OCI-LY1 (cell line): ENCODE measurements at regions not wholly inside any gene's neighbourhood (a gene's known extent, or its start where the extent isn't known, plus 50 kb on each side); places are given as distances from the start of the nearest gene placed in this dataset.

Source experiments
- H2AFZ ChIP-seq: fragments of 200-600 bp; sonication (generic), shearing (Covaris generic); 2 replicates; pipeline ENCODE4 v1.6.0; 2014; ENCODE audit warnings: antibody characterized with exemption, mild to moderate bottlenecking, low read length
- H3F3A ChIP-seq: fragments of 200-600 bp; sonication (generic), shearing (Covaris generic); 2 replicates; pipeline ENCODE4 v1.6.0; 2014; ENCODE audit warnings: mild to moderate bottlenecking, antibody characterized with exemption, low read length, moderate library complexity; ENCODE audit not compliant: insufficient read depth
- H3K27ac ChIP-seq: fragments of 200-600 bp; sonication (generic); 2 replicates; pipeline ENCODE4 v1.5.1; 2014; ENCODE audit warnings: low read length, mixed run types, mild to moderate bottlenecking, low read depth; ENCODE audit not compliant: poor library complexity, severe bottlenecking
- H3K27me3 ChIP-seq: fragments of 200-600 bp; sonication (generic); 2 replicates; pipeline ENCODE4 v1.6.0; 2014; ENCODE audit warnings: antibody characterized with exemption, mild to moderate bottlenecking, low read length, moderate library complexity; ENCODE audit not compliant: insufficient read depth
- H3K36me3 ChIP-seq: fragments of 200-600 bp; sonication (generic); 2 replicates; pipeline ENCODE4 v1.6.1; 2014; ENCODE audit warnings: mild to moderate bottlenecking, antibody characterized with exemption, low read length, moderate library complexity, mixed read lengths; ENCODE audit not compliant: insufficient read depth
- H3K4me1 ChIP-seq: fragments of 200-600 bp; sonication (generic); 2 replicates; pipeline ENCODE4 v1.5.1; 2014; ENCODE audit warnings: mild to moderate bottlenecking, low read length, moderate library complexity; ENCODE audit not compliant: insufficient read depth, severe bottlenecking
- H3K4me2 ChIP-seq: fragments of 200-600 bp; sonication (generic), shearing (Covaris generic); 2 replicates; pipeline ENCODE4 v1.6.1; 2014; ENCODE audit warnings: low read length
- H3K4me3 ChIP-seq: fragments of 200-600 bp; sonication (generic); 2 replicates; pipeline ENCODE4 v1.5.1; 2014; ENCODE audit warnings: low read length, low read depth, mild to moderate bottlenecking, mixed read lengths; ENCODE audit not compliant: poor library complexity, severe bottlenecking
- H3K79me2 ChIP-seq: fragments of 200-600 bp; shearing (Covaris generic); 2 replicates; pipeline ENCODE4 v1.6.1; 2016; ENCODE audit warnings: mixed run types, low read length, mixed read lengths; ENCODE audit not compliant: insufficient read depth
- H3K9ac ChIP-seq: fragments of 200-600 bp; sonication (generic), shearing (Covaris generic); 2 replicates; pipeline ENCODE4 v1.6.1; 2014; ENCODE audit warnings: mild to moderate bottlenecking, low read length, mixed read lengths
- H3K9me2 ChIP-seq: fragments of 200-600 bp; sonication (generic), shearing (Covaris generic); 2 replicates; pipeline ENCODE4 v1.6.1; 2014; ENCODE audit warnings: low read depth, mild to moderate bottlenecking, low read length, mixed read lengths
- H3K9me3 ChIP-seq: fragments of 200-600 bp; shearing (Covaris generic); 2 replicates; pipeline ENCODE4 v1.6.1; 2014; ENCODE audit warnings: low read length, mixed read lengths
- H4K20me1 ChIP-seq: fragments of 200-600 bp; sonication (generic), shearing (Covaris generic); 2 replicates; pipeline ENCODE4 v1.6.0; 2016; ENCODE audit warnings: mild to moderate bottlenecking, low read length; ENCODE audit not compliant: insufficient read depth
- EZH2 ChIP-seq: fragments of 200-600 bp; sonication (generic), shearing (Covaris generic); IDR thresholded peaks from 2 replicates; pipeline ENCODE4 v1.8.0; 2017; ENCODE audit warnings: borderline replicate concordance, mixed run types, mild to moderate bottlenecking, antibody characterized with exemption, low read length, moderate library complexity, mixed read lengths
- TF ChIP-seq, protein P1 (sequence below): fragments of 200-600 bp; sonication (generic), shearing (Covaris generic); IDR thresholded peaks from 2 replicates; pipeline ENCODE4 v1.5.1; 2017; ENCODE audit warnings: mild to moderate bottlenecking, antibody characterized with exemption, low read length, moderate library complexity, mixed read lengths

DNA sequence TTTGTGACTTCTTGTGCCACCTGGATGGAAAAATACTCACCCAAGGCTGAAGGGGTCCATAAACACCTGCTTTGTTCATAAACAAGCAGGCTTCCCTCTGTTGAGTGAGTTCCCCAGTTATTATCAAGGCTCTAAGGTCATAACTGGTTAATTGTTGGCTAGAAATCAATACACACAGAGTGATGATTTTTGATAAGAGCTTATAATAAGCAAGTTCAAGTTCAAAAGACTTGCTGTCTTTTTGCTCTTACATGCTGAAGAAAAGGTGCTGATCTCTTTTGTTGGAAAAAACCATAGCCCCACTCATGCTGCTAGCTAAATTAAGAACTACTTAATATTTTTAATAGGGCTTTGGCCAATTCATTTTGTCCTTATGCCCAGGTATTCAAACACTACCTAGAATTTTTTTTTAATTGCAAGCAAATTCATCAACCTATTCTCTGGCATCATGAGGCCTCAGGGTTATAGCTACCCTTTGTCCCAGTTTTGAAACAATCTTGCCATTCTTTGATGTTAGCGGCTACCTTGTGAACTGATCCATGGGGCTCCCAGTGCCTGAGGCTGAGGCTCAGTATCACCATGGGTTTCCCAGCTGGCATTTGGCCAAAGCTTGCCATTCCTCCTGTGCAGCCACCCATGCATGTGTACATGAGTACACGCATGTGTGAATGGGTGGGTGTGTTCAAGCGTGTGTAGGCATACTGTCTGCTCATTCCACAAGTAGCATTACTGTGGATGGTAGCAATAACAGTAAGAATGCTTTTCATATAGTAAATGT is 127.6 kb upstream of the LPP start:
- H3K4me2 ChIP-seq, result no peak overlapping the region; the same call in 1 of the 2 replicates
- H3K4me1 ChIP-seq, result peaks cover 26% of the 10 kb centered on the region
- peak overlapping the region; percentile 58 for H3K27ac ChIP-seq
- no peaks in the 10 kb centered on the region for H3K27me3 ChIP-seq
- peaks cover 10% of the 10 kb centered on the region for H3K9me3 ChIP-seq
- TF ChIP-seq, protein P1, sequence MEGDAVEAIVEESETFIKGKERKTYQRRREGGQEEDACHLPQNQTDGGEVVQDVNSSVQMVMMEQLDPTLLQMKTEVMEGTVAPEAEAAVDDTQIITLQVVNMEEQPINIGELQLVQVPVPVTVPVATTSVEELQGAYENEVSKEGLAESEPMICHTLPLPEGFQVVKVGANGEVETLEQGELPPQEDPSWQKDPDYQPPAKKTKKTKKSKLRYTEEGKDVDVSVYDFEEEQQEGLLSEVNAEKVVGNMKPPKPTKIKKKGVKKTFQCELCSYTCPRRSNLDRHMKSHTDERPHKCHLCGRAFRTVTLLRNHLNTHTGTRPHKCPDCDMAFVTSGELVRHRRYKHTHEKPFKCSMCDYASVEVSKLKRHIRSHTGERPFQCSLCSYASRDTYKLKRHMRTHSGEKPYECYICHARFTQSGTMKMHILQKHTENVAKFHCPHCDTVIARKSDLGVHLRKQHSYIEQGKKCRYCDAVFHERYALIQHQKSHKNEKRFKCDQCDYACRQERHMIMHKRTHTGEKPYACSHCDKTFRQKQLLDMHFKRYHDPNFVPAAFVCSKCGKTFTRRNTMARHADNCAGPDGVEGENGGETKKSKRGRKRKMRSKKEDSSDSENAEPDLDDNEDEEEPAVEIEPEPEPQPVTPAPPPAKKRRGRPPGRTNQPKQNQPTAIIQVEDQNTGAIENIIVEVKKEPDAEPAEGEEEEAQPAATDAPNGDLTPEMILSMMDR, result no peak
- no peak for TF ChIP-seq EZH2
- H2AFZ ChIP-seq, result no peak overlapping the region
- H3K4me3 ChIP-seq, result no peak overlapping the region
- no peaks in the 10 kb centered on the region for H3K9me2 ChIP-seq
- peak overlapping the region; percentile 2; the same call in 1 of the 2 replicates for H3K9ac ChIP-seq
- H3K36me3 ChIP-seq, result no peaks in the 10 kb centered on the region
- no peaks in the 10 kb centered on the region for H3K79me2 ChIP-seq
- H3F3A ChIP-seq, result no peaks in the 10 kb centered on the region
- H4K20me1 ChIP-seq, result no peaks in the 10 kb centered on the region

DNA sequence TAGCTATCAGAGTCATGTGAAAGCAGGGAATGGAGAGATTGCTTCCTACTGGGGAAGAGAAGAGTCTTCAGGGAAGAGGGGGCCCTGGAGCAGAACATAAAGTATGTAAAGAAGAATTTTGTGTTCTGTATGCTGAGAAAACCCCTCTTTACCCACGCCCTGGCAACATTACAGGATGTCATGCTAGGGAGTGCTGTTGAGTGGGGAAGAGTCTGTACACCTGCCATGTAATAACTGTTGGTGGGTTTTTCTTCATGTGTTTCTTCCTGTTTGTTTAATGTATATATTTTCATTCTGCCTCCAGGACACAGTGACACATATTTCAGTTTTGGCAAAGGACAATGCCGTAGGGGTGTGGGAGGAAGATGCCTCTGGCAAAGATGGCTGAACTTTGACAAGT is 122.8 kb upstream of the LPP start:
- peak overlapping the region; percentile 59; the same call in 1 of the 2 replicates for H2AFZ ChIP-seq
- TF ChIP-seq, protein P1, result 0 out of 2 replicates have a peak, but pooled peaks have one; percentile 8
- TF ChIP-seq EZH2, result no peak

DNA sequence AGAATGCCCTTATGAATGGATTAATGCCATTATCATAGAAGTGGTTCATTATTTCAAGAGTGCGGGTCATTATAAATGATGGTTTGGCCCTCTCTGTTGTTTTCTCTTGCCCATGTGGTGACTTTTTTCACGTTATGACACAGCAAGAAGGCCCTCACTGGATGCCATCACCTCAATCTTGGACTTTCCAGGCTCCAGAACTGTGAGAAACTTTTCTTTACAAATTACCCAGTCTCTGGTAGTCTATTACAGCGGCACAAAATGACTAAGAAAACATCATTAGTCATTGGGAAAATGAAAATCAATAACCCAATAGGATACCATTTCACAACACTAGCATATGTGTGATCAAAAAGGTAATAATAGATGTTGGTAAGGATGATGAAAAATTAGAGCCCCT is 119.0 kb upstream of the LPP start:
- H3K9me3 ChIP-seq, result peaks cover 6% of the 10 kb centered on the region; the same call in 1 of the 2 replicates
- no peaks in the 10 kb centered on the region for H3K36me3 ChIP-seq
- H4K20me1 ChIP-seq, result no peaks in the 10 kb centered on the region
- H2AFZ ChIP-seq, result no peak overlapping the region
- H3K79me2 ChIP-seq, result no peaks in the 10 kb centered on the region
- peaks cover 29% of the 10 kb centered on the region for H3K4me1 ChIP-seq
- no peak overlapping the region for H3K4me2 ChIP-seq
- H3K27ac ChIP-seq, result no peak overlapping the region
- no peaks in the 10 kb centered on the region for H3F3A ChIP-seq
- H3K4me3 ChIP-seq, result no peak overlapping the region
- H3K9me2 ChIP-seq, result no peaks in the 10 kb centered on the region
- no peak overlapping the region for H3K9ac ChIP-seq
- TF ChIP-seq EZH2, result no peak
- TF ChIP-seq, protein P1, result no peak
- H3K27me3 ChIP-seq, result no peaks in the 10 kb centered on the region

More for the DNA sequence above, 122.8 kb upstream of the LPP start:
- Histone ChIP-seq H3K9me3 (peaks cover 6% of the 10 kb centered on the region; the same call in 1 of the 2 replicates), H3K4me2 (no peak overlapping the region; the same call in 1 of the 2 replicates), H4K20me1 (no peaks in the 10 kb centered on the region), H3K4me3 (no peak overlapping the region), H3K27me3 (no peaks in the 10 kb centered on the region), H3K9ac (no peak overlapping the region; the same call in 1 of the 2 replicates), H3K27ac (peak overlapping the region; percentile 67), H3K36me3 (no peaks in the 10 kb centered on the region), H3K9me2 (no peaks in the 10 kb centered on the region), H3K79me2 (no peaks in the 10 kb centered on the region), H3F3A (no peaks in the 10 kb centered on the region), H3K4me1 (peaks cover 27% of the 10 kb centered on the region)
